MM.1S (cell line): ENCODE measurements at regions not wholly inside any gene's neighbourhood (a gene's known extent, or its start where the extent isn't known, plus 50 kb on each side); places are given as distances from the start of the nearest gene placed in this dataset.

Experiments
- CTCF ChIP-seq: fragments of 300-600 bp; sonication (generic); IDR thresholded peaks from 2 replicates; pipeline ENCODE4 v1.5.1; 2016; ENCODE audit warnings: antibody characterized with exemption, low read length, mixed read lengths
- EZH2 ChIP-seq: fragments of 300-600 bp; sonication (generic); optimal IDR thresholded peaks from 2 replicates; pipeline ENCODE3; 2017; ENCODE audit warnings: low read depth, mild to moderate bottlenecking, antibody characterized with exemption, low read length, mixed read lengths
- EZH2phosphoT487 ChIP-seq: fragments of 300-600 bp; sonication (generic); IDR thresholded peaks from 2 replicates; pipeline ENCODE4 v1.6.1; 2018; ENCODE audit warnings: antibody characterized with exemption, low read length

GRCh38 chr14:88995437-88996198 lies 171.2 kb downstream of the TTC8 start:
- no peak for TF ChIP-seq EZH2phosphoT487
- TF ChIP-seq CTCF: no peak
- TF ChIP-seq EZH2: no peak
